GM12891 (cell line): ENCODE measurements at regions not wholly inside any gene's neighbourhood (a gene's known extent, or its start where the extent isn't known, plus 50 kb on each side); places are given as distances from the start of the nearest gene placed in this dataset.

Experiments
- PAX5 ChIP-seq: IDR thresholded peaks from 2 replicates; pipeline ENCODE4 v1.6.1; 2011; ENCODE audit warnings: low read length, moderate library complexity, mild to moderate bottlenecking; ENCODE audit not compliant: insufficient read depth, severe bottlenecking
- POLR2A ChIP-seq: IDR thresholded peaks from 2 replicates; pipeline ENCODE4 v1.6.1; 2011; ENCODE audit warnings: low read depth, low read length, control low read depth
- POLR2AphosphoS5 ChIP-seq: IDR thresholded peaks from 2 replicates; pipeline ENCODE4 v1.6.1; 2011; ENCODE audit warnings: low read depth, low read length, control low read depth
- POU2F2 ChIP-seq: IDR thresholded peaks from 2 replicates; pipeline ENCODE4 v1.6.1; 2011; ENCODE audit warnings: low read depth, mild to moderate bottlenecking, control low read depth, low read length, moderate library complexity
- TAF1 ChIP-seq: IDR thresholded peaks from 2 replicates; pipeline ENCODE4 v1.6.1; 2011; ENCODE audit warnings: low read depth, low read length, control low read depth

- TF ChIP-seq POLR2AphosphoS5, result no peak
- TF ChIP-seq TAF1, result no peak
- no peak for TF ChIP-seq POLR2A
- no peak for TF ChIP-seq POU2F2
- no peak for TF ChIP-seq PAX5
These were observed 1358.6 kb upstream of the GJE1 start for GRCh38 chr6:140774080-140774505.
